ENCODE measurements at regions not wholly inside any gene's neighbourhood (a gene's known extent, or its start where the extent isn't known, plus 50 kb on each side); places are given as distances from the start of the nearest gene placed in this dataset.
"Not testable (repeated sequence)": the region's sequence is repeated elsewhere in the genome, so short reads cannot be mapped to it uniquely, and the experiment has no call there.

GRCh38 chr12:9449657-9450126 lies 158.0 kb downstream of the KLRB1 start:
- DNase-seq: peak in 1 of 3 donors; percentile 3

DNA sequence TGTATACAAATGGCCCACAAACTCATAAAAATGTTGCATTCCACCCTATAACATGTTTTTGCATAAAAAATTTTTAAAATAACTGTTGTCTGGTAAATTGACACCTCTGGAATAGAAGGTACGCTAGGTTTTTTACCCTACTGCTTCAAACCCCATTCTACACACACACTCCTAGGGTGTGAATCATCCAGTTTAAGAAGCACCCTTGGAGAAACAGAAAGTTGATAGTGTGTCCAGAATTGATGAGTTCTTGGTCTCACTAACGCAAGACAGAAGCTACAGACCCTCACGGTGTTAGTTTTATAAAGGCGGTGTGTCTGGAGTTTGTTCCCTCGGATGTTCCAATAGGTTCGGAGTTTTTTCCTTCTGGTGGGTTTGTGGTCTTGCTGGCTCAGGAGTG lies 158.5 kb downstream of the KLRB1 start:
- DNase-seq: peak in 1 of 3 donors; percentile 6

GRCh38 chr12:9448648-9449047 lies 159.1 kb downstream of the KLRB1 start:
- peak in 1 of 3 donors; percentile 7 for DNase-seq

DNA sequence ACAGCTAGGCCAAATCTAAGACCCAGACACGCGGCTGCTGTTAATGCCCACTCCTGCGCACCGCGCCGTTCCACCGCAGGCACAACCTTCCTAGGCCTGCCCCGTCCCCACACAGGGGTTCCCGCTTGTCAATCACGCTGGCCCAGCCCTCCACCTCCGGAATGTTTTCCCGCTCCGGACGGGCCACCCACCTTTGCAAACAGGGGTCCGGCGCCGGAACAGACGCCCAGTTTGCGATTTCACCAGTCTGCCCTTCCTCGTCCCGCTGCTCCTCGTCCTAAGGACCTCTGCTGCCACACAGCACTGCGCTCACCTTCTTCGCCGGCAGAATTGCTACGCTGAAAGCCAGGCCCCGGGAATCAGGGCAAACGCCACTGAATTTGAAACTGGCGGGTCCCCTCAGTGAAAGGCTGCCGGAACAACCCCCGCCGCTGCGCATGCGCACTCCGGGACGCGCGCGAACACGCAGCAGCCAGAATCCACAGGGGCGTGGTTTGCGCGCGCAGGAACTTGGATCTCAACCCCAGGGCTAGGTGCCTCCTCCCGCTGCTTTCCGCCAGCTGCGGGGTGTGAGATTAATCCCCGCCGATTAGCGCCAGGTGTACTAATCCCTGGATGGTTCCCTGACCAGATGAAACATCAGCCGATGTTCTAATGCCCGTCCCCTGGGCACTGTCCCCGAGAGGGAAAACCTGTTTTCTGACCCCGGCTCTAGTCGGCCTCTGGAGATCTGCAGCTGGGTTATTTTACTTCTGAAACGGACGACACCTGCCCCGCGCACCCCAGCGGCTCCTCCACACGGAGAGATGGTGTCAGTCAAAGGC lies 159.7 kb downstream of the KLRB1 start:
- peak; percentile 70 to 93 (median 86) for DNase-seq

DNA sequence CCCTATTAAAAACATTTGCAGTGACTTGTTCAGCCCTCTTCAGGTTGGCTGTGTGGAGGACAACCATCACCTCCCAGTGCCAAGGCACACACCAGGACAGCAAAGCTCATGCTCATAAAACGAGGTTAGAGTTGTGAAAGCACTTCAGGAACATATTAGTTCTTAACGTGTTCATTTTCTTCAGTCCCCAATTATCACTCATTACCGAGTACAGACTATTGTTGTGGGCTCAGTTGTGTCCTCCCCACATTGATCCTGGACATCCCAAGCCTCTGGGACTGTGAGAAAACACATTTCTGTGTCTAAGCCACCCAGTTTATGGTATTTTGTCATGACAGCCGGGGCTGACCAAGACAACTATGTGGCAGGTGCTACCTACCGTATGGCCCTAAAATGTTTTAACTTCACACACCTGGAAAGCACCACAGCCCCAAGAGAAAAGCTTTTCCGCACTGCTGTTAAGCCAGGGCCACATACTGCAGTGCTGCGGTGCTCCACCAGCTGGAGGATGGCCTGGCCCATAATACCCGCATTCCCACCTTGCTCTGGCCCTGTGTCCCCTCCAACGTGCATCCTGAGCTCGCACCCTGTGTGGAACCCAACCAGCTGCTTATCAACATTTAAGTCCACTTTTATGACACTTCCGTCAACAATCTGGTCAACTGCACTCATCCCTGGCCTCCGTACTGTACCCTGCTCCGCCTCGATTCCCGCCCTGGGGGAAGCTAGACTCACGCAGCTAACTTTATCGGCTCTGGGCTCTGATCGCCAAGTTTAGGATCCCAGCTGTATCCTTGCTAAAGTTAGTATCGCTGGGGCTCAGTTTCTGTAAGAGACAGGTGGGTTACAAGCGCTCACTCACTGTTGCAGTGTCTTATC lies 160.6 kb downstream of the KLRB1 start:
- not testable (repeated sequence) for DNase-seq

GRCh38 chr12:9440428-9440827 lies 167.3 kb downstream of the KLRB1 start:
- not testable (repeated sequence) for DNase-seq

- DNase-seq: not testable (repeated sequence)
Measured at GRCh38 chr12:9435682-9436081, 172.0 kb downstream of the KLRB1 start.

- DNase-seq: not testable (repeated sequence)
Measured at GRCh38 chr12:9430385-9430784, 177.3 kb downstream of the KLRB1 start.

DNA sequence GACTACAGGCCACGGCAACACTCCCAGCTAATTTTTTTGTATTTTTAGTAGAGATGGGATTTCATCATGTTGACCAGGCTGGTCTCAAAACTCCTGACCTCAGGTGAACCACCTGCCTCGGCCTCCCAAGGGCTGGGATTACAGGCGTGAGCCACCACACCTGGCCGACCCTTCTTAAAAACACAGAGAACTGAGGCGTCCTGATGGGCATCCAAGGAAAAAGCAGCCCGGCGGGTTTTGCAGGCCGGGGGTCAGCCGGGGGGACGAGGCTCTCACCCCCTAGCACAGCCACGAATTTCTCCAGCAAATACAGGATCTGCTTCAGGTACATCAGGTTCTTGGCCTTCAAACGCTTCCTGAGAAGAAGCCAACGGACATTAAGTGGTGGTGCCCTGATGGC lies 178.9 kb downstream of the KLRB1 start:
- DNase-seq: not testable (repeated sequence)

GRCh38 chr12:9425429-9425828 lies 182.3 kb downstream of the KLRB1 start:
- not testable (repeated sequence) for DNase-seq

- DNase-seq: not testable (repeated sequence)
Measured at GRCh38 chr12:9424175-9424740, 183.5 kb downstream of the KLRB1 start.

DNA sequence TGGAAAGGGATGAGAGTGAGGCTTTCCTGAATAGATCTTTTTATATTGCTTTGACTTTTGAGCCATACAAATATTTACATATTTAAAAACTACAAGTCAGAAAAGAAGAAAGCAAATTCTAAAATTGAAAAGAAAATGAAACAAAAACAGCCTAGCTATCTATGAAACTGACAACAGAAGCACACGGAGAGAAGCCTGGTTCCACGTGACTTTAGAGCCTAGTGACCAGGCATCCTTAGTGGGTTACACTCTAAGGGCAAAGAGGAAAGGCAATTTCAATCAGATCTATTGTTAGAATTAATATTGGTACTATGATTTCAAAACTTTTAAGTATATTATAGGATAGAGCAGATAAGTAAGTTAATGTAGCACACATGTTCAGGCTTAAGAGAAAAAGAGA lies 185.0 kb downstream of the KLRB1 start:
- DNase-seq: not testable (repeated sequence)

GRCh38 chr12:9421520-9422086 lies 186.1 kb downstream of the KLRB1 start:
- not testable (repeated sequence) for DNase-seq

DNA sequence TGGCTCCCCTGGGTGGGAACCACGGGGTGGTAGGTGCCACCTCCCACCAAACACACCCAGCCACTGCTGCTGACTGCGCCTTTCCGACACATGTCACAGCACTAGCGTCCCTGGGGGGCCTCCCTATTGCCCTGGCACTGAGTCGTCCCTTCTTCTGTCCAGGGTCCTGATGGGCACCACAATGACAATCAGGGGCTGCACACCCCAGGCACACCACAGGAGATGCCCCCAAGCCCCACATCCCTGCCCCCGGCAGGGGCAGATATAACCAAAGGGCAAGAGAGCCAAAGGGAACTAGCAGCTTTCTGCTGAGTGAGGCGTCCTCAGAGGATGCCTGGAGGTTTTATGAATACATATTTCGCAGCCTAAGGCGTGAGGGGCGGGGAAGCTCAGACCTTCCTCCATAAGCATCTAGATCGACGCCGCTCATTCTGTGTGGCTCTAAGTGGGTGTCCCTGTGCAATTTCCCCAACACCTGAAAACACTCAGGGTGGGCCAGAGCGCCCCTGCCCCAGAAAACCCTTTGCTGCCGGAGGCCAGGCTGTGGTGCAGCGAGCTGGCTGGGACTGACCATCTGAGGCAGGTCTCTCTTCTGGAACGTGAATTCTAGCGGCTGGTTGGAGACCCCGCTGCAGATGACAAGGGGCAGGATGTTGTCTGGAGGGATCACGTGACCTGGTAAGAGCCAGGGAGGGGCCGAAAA lies 186.7 kb downstream of the KLRB1 start:
- DNase-seq: not testable (repeated sequence)

DNA sequence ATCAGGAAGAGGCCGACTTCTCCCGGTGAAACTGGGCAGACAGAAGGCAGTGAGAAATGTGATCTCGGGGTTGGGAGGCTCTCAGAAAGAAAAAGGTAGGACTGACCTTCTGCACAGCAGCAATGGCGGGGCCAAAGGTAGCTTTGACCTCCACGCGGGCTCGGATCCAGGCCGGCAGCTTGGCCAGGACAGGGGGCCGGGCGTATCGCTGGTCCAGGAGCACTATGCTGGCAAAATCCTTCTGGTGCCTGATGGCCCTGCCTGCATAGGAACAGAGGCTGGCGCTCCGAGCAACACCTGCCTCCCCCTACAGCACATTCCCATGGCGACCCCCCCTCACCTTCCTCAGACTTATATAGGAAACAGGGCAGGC lies 189.1 kb downstream of the KLRB1 start:
- DNase-seq: not testable (repeated sequence)

- DNase-seq: not testable (repeated sequence)
Measured at GRCh38 chr12:9417947-9418668, 189.6 kb downstream of the KLRB1 start.

- DNase-seq: not testable (repeated sequence)
Measured at GRCh38 chr12:9417341-9417740, 190.4 kb downstream of the KLRB1 start.

DNA sequence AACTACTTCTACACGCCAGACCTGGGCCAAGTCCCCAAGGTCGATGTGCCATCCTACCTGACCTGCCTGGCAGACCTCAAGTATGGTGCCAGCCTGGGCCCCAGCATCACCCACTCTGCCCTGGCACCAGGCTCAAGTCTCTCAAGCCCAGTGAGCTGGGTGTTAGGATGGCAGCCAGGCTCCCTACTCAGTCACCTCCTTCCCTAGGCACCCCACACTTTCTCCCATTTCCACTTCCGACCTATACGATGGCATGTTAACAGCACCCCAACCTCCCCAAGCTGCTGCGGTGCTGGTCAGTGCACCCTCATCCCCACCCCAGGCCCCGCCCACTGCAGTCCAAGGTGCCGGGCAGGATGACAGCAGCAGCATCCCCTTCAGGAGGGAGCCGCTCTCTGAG lies 191.4 kb downstream of the KLRB1 start:
- not testable (repeated sequence) for DNase-seq

DNA sequence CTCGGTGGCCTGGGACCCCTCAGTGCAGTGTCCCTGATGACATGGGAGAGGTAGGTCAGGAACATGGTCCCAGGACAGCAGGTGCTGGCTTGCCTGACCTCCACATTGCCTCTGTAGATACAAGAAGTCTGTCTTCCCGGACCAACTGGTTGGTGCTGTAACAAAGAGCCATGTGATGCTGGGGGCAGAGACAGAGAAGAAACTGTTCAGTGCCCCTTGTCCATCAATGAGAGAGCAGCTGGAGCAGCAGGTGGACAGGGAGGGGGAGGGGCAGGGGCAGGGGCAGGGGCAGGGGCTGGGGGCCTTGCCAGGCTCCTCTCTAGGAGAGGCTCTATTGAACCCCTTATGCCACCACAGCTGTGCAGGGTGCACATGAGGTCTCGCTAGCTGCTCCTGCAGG lies 191.8 kb downstream of the KLRB1 start:
- DNase-seq: peak in 1 of 3 donors; percentile 10

DNA sequence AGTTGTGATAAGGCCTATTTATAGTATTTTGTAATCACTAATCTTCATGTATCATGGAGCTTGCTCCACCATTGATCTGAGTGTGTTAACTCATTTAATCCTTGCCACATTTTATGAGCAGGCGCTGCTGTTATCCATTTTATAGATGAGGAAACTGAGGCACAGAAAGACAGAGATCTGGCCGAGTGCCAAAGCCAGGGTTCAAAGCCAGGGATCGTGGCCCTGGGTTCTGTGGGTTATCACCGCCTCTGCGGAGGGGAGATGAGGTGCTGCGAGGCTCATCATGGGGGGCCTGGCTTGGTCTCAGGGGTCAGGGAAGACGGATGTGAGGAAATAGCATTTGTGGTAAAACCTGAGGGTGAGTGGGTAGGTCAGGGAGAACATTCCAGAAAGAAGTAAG lies 193.9 kb downstream of the KLRB1 start:
- not testable (repeated sequence) for DNase-seq

Measured in muscle of back (tissue), 3 donors.